Testis (tissue), 2 donors: ENCODE measurements at regions not wholly inside any gene's neighbourhood (a gene's known extent, or its start where the extent isn't known, plus 50 kb on each side); places are given as distances from the start of the nearest gene placed in this dataset.
"Not testable (repeated sequence)": the region's sequence is repeated elsewhere in the genome, so short reads cannot be mapped to it uniquely, and the experiment has no call there.

Source experiments
- DNase-seq: peaks from one replicate; pipeline ENCODE4 v3.0.0-alpha.2; 2019
- H3K27ac ChIP-seq, 2 donors: fragments of 200-600 bp; sonication (generic); one replicate each; pipeline ENCODE4 v1.5.1; 2019
- H3K27me3 ChIP-seq: fragments of 200-600 bp; sonication (generic); one replicate; pipeline ENCODE4 v1.5.1; 2019
- H3K36me3 ChIP-seq: fragments of 200-600 bp; sonication (generic); one replicate; pipeline ENCODE4 v1.5.1; 2017; ENCODE audit warnings: low read depth; ENCODE audit errors: missing control alignments
- H3K4me1 ChIP-seq: fragments of 200-600 bp; sonication (generic); one replicate; pipeline ENCODE4 v1.5.1; 2019
- H3K4me3 ChIP-seq, 2 donors: fragments of 200-600 bp; sonication (generic); one replicate each; pipeline ENCODE4 v1.5.1; 2017 to 2019
- H3K9me3 ChIP-seq: fragments of 200-600 bp; sonication (generic); one replicate; pipeline ENCODE4 v1.5.1; 2017
- CTCF ChIP-seq, 3 experiments: fragments of 450-650 bp in 2 of 3; fragments of 200-600 bp in 1 of 3; sonication (generic) in 1 of 3; IDR thresholded peaks; one replicate each; pipeline ENCODE4 v1.5.1; 2016 to 2019; ENCODE audit warnings: antibody characterized with exemption in 3 of 3, mild to moderate bottlenecking in 2 of 3, moderate library complexity in 1 of 3
- POLR2A ChIP-seq: fragments of 450-650 bp; IDR thresholded peaks from one replicate; pipeline ENCODE4 v1.6.1; 2017; ENCODE audit warnings: antibody characterized with exemption, mild to moderate bottlenecking, moderate library complexity
- WGBS, 2 donors: methylation state at CpG; one replicate each; pipeline ENCODE4 v1.1.5; 2018; 5-methylcytosine and 5-hydroxymethylcytosine counted together
- intact Hi-C: fragments of 100-400 bp; cut with DNase I; formaldehyde crosslinking; loops from one replicate; pipeline ENCODE4 v1.15.1; 2023; ENCODE audit warnings: low total_unique reads

- Histone ChIP-seq H3K27ac (no peak overlapping the region), H3K4me3 (no peak overlapping the region), H3K27me3 (no peaks in the 10 kb centered on the region), H3K9me3 (no peaks in the 10 kb centered on the region), H3K36me3 (no peaks in the 10 kb centered on the region), H3K4me1 (no peaks in the 10 kb centered on the region)
- 79 to 85% methylated on average over 2 of the region's 2 CpGs for whole genome bisulfite sequencing, 2 donors
- no peak for DNase-seq
- intact Hi-C loops, result no loop called here
- TF ChIP-seq POLR2A (no peak), CTCF (IDR thresholded peaks at IDR 0.05) (no peak)
These were observed 387.0 kb downstream of the ZBBX start for GRCh38 chr3:166993015-166993630.

- Histone ChIP-seq H3K4me1 (no peaks in the 10 kb centered on the region), H3K27me3 (no peaks in the 10 kb centered on the region), H3K4me3 (no peak overlapping the region), H3K9me3 (no peaks in the 10 kb centered on the region), H3K27ac (no peak overlapping the region), H3K36me3 (no peaks in the 10 kb centered on the region)
- intact Hi-C loops, result no loop called here
- no peak for DNase-seq
- TF ChIP-seq CTCF (IDR thresholded peaks at IDR 0.05), result no peak
- TF ChIP-seq POLR2A, result no peak
These were observed 394.1 kb downstream of the ZBBX start for GRCh38 chr3:166986000-166986399.

DNA sequence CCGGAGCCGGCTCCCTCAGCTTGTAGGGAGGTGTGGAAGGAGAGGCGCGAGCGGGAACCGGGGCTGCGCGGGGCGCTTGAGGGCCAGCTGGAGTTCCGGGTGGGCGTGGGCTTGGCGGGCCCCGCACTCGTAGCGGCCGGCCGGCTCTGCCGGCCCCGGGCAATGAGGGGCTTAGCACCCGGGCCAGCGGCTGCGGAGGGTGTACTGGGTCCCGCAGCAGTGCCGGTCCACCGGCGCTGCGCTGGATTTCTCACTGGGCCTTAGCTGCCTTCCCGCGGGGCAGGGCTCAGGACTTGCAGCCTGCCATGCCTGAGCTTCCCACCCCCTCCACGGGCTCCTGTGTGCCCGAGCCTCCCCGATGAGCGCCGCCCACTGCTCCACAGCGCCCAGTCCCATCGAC, 404.3 kb downstream of the ZBBX start:
- H3K27ac ChIP-seq, DNase-seq, H3K27me3 ChIP-seq, intact Hi-C loops, H3K9me3 ChIP-seq, H3K4me1 ChIP-seq, H3K36me3 ChIP-seq: not testable (repeated sequence)
- H3K4me3 ChIP-seq, result peak overlapping the region; percentile 25 to 55
- WGBS, 2 donors, result 98% methylated on average over 29 of the region's 36 CpGs; no CpG with 5 or more reads in 1 of the 2 donors

DNA sequence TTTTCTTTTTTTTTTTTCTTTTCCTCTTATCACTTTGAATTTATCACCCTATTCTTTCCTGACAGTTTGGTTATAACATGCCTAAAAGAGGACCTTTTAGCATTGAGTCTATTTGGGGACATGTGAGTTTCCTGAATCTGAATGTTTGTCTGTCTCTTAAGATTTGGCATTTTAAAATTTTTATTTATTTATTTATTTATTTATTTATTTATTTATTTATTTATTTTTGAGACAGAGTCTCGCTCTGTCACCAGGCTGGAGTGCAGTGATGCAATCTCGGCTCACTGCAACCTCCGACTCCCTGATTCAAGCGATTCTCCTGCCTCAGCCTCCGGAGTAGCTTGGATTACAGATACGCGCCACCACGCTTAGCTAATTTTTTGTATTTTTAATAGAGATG, 412.4 kb downstream of the ZBBX start:
- DNase-seq, H3K9me3 ChIP-seq, H3K27me3 ChIP-seq, H3K4me1 ChIP-seq, H3K4me3 ChIP-seq, H3K27ac ChIP-seq, H3K36me3 ChIP-seq, intact Hi-C loops: not testable (repeated sequence)
- WGBS, 2 donors, result 96 to 97% methylated on average over 8 of the region's 8 CpGs

DNA sequence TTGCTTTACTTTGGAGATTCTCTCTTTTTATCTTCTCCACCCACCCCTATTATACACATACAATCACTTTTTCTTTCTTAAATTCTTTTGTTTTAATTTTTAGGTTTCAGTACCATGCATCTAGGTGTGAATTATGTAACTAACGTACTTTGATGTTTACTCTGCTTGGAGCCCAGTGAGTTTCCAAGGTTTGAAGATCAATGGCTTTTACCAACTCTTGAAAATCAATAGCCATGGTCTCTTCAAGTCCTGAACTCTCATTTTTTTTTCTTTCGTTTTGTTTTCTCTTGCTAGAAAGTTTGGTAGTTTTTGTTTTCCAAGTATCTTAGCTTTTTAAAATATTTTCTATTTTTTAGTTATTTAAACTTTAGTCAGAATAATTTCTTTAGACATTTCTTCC, 417.2 kb downstream of the ZBBX start:
- Histone ChIP-seq H3K27me3 (no peaks in the 10 kb centered on the region), H3K9me3 (no peaks in the 10 kb centered on the region), H3K4me1 (no peaks in the 10 kb centered on the region), H3K4me3 (no peak overlapping the region), H3K27ac (no peak overlapping the region), H3K36me3 (no peaks in the 10 kb centered on the region)
- 81 to 82% methylated on average over 2 of the region's 2 CpGs for WGBS, 2 donors
- intact Hi-C loops, result no loop called here
- TF ChIP-seq POLR2A (no peak), CTCF (IDR thresholded peaks at IDR 0.05) (no peak)
- DNase-seq, result no peak

DNA sequence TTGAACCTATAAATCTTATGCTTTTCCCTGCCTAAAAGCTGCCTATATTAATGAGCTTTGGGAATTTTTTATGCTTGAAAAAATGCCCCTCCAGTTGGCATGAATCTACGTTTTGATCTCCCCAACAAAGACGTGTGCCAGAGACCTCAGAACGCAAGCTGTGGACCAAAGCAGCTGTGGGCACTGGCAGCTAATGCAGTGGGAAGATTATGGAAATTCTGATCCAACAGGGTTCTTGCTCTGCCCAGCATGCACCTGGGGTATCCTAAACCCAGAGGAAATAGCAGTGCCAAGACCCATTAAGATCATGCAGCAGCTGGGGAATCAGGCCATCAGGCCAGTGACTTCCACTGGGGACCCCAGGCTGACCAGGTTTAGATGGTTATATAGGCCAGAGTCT, 423.0 kb downstream of the ZBBX start:
- no peaks in the 10 kb centered on the region for H3K27me3 ChIP-seq
- no peaks in the 10 kb centered on the region for H3K4me1 ChIP-seq
- TF ChIP-seq CTCF (IDR thresholded peaks at IDR 0.05) (no peak), POLR2A (no peak)
- no peaks in the 10 kb centered on the region for H3K36me3 ChIP-seq
- H3K27ac ChIP-seq, result no peak overlapping the region
- WGBS, 2 donors, result 78 to 83% methylated on average over 3 of the region's 3 CpGs
- intact Hi-C loops, result no loop called here
- no peak for DNase-seq
- no peaks in the 10 kb centered on the region for H3K9me3 ChIP-seq
- H3K4me3 ChIP-seq, result no peak overlapping the region
